Esophagus muscularis mucosa (tissue), 3 donors: ENCODE measurements at regions not wholly inside any gene's neighbourhood (a gene's known extent, or its start where the extent isn't known, plus 50 kb on each side); places are given as distances from the start of the nearest gene placed in this dataset.

Experiments
- POLR2A ChIP-seq: fragments of 450-650 bp; IDR thresholded peaks from one replicate; pipeline ENCODE4 v1.6.1; 2017; ENCODE audit warnings: antibody characterized with exemption, moderate library complexity, mild to moderate bottlenecking, low read depth
- POLR2AphosphoS5 ChIP-seq, 2 donors: sonication (generic); formaldehyde crosslinking; IDR thresholded peaks; one replicate each; pipeline ENCODE4 v1.6.1; 2017; ENCODE audit warnings: antibody characterized with exemption in 2 of 2
- TF ChIP-seq, protein P1 (sequence below), 3 experiments: fragments of 200-600 bp in 2 of 3; fragments of 450-650 bp in 1 of 3; sonication (generic) in 2 of 3; IDR thresholded peaks; one replicate each; pipeline ENCODE4 v1.5.1; 2017 to 2019; ENCODE audit warnings: antibody characterized with exemption in 3 of 3, mild to moderate bottlenecking in 2 of 3, moderate library complexity in 1 of 3

GRCh38 chr13:90374168-90374567 lies 973.3 kb upstream of the MIR17HG start:
- TF ChIP-seq, protein P1, sequence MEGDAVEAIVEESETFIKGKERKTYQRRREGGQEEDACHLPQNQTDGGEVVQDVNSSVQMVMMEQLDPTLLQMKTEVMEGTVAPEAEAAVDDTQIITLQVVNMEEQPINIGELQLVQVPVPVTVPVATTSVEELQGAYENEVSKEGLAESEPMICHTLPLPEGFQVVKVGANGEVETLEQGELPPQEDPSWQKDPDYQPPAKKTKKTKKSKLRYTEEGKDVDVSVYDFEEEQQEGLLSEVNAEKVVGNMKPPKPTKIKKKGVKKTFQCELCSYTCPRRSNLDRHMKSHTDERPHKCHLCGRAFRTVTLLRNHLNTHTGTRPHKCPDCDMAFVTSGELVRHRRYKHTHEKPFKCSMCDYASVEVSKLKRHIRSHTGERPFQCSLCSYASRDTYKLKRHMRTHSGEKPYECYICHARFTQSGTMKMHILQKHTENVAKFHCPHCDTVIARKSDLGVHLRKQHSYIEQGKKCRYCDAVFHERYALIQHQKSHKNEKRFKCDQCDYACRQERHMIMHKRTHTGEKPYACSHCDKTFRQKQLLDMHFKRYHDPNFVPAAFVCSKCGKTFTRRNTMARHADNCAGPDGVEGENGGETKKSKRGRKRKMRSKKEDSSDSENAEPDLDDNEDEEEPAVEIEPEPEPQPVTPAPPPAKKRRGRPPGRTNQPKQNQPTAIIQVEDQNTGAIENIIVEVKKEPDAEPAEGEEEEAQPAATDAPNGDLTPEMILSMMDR (IDR thresholded peaks at IDR 0.05) = no peak
- no peak for TF ChIP-seq POLR2A
- no peak for TF ChIP-seq POLR2AphosphoS5 (IDR thresholded peaks at IDR 0.05)
